Omental fat pad (tissue), 3 donors: ENCODE measurements at regions not wholly inside any gene's neighbourhood (a gene's known extent, or its start where the extent isn't known, plus 50 kb on each side); places are given as distances from the start of the nearest gene placed in this dataset.

Source experiments
- ATAC-seq: fragments of 150-250 bp; one replicate; pipeline ENCODE4 v1.9.1; 2016; ENCODE audit warnings: mild to moderate bottlenecking, moderate library complexity; ENCODE audit not compliant: low FRiP score
- DNase-seq: peaks from one replicate; pipeline ENCODE4 v3.0.0-alpha.2; 2019; ENCODE audit warnings: low spot score
- CTCF ChIP-seq, 3 donors: fragments of 450-650 bp; IDR thresholded peaks; one replicate each; pipeline ENCODE4 v1.5.1; 2016 to 2017; ENCODE audit warnings: antibody characterized with exemption in 3 of 3, mild to moderate bottlenecking in 3 of 3, moderate library complexity in 2 of 3

- ATAC-seq, result peak; percentile 50
- no peak for TF ChIP-seq CTCF (IDR thresholded peaks at IDR 0.05)
Observed at GRCh38 chr15:62979252-62979651, 63.3 kb upstream of the TPM1 start.

DNA sequence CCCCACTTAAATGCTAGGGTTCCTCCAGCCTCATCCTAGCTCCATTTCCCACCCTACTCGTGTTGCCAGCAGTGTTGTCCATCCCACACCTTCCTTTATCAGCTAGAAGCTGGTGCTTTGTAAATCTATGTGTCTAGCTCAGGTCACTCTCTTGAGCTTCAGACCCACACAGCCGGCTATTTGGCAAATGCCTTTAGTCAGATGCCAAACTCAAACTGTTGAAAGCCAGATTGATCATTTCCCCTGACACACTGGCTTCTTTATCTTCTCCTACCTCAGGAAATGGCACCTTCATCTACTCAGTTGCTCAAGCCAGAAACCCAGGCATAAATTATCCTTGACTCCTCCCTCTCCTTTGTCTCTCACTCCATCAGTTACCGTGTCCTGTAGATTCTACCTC, 61.5 kb upstream of the TPM1 start:
- no peak for ATAC-seq
- TF ChIP-seq CTCF (IDR thresholded peaks at IDR 0.05), result no peak
- no peak for DNase-seq

More at GRCh38 chr15:62979252-62979651, 63.3 kb upstream of the TPM1 start:
- no peak for DNase-seq

GRCh38 chr15:62983956-62984355, 58.6 kb upstream of the TPM1 start:
- DNase-seq, result no peak
- TF ChIP-seq CTCF (IDR thresholded peaks at IDR 0.05), result no peak
- ATAC-seq, result no peak

- no peak for ATAC-seq
- no peak for DNase-seq
- TF ChIP-seq CTCF (IDR thresholded peaks at IDR 0.05), result no peak
Observed at GRCh38 chr15:62985768-62986167, 56.8 kb upstream of the TPM1 start.

GRCh38 chr15:62986948-62987347, 55.6 kb upstream of the TPM1 start:
- no peak for DNase-seq
- TF ChIP-seq CTCF (IDR thresholded peaks at IDR 0.05), result no peak
- ATAC-seq, result no peak

- DNase-seq (no peak), ATAC-seq (no peak)
- no peak for TF ChIP-seq CTCF (IDR thresholded peaks at IDR 0.05)
Observed at GRCh38 chr15:62988701-62989100, 53.8 kb upstream of the TPM1 start.

DNA sequence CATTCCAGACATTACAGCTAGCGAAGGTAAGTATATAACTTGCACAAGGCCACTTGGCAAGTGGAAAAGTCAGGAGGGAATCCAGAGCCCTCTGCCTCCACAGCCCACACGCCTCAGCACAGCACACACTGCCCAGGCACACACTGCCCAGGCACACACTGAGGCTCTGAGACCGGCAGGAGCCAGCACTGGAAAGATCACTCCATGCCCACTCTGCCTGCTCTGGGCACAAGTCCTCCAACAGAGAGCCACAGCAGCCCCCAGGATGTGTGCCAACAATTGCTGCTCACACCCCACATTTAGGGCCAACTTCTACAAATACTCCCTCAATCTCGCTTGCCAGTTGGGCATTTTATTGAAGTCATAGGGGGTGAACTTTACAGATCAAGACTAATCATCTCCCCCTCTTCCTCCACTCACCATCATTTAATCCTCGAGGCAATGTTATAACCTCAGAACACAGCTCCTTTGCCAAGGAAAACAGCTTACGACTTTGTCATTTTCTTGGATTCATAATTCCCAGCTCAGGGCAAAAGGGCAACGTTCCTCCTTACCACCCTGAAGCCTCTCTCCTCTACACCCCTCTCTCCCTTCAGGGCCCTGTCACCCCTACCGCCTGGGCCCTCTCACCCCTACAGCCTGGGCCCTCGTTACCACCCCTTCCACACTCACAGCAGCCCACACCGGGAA, 53.0 kb upstream of the TPM1 start:
- ATAC-seq (peak; percentile 64), DNase-seq (no peak)
- TF ChIP-seq CTCF (IDR thresholded peaks at IDR 0.05), result no peak
